Loucy (cell line): ENCODE measurements at regions not wholly inside any gene's neighbourhood (a gene's known extent, or its start where the extent isn't known, plus 50 kb on each side); places are given as distances from the start of the nearest gene placed in this dataset.

Experiments
- H2AFZ ChIP-seq: fragments of 200-600 bp; sonication (generic); 2 replicates; pipeline ENCODE4 v1.6.0; 2016; ENCODE audit warnings: antibody characterized with exemption, mild to moderate bottlenecking, low read length, moderate library complexity
- H3F3A ChIP-seq: fragments of 200-600 bp; 2 replicates; pipeline ENCODE4 v1.6.0; 2016; ENCODE audit warnings: antibody characterized with exemption, low read depth, mild to moderate bottlenecking
- H3K27me3 ChIP-seq: fragments of 200-600 bp; sonication (generic); 2 replicates; pipeline ENCODE4 v1.6.1; 2014; ENCODE audit warnings: low read length, mild to moderate bottlenecking; ENCODE audit not compliant: insufficient read depth, poor library complexity, severe bottlenecking
- H3K36me3 ChIP-seq: fragments of 200-600 bp; sonication (generic); 2 replicates; pipeline ENCODE4 v1.6.1; 2016; ENCODE audit warnings: low read length; ENCODE audit not compliant: insufficient read depth
- H3K4me1 ChIP-seq: fragments of 200-600 bp; sonication (generic); 2 replicates; pipeline ENCODE4 v1.5.1; 2014; ENCODE audit warnings: low read length, mild to moderate bottlenecking; ENCODE audit not compliant: insufficient read depth, poor library complexity, severe bottlenecking
- H3K4me2 ChIP-seq: fragments of 200-600 bp; sonication (generic); 2 replicates; pipeline ENCODE4 v1.6.0; 2014; ENCODE audit warnings: antibody characterized with exemption, low read length, low read depth, mild to moderate bottlenecking; ENCODE audit not compliant: poor library complexity, severe bottlenecking
- H3K4me3 ChIP-seq: fragments of 200-600 bp; sonication (generic); 2 replicates; pipeline ENCODE4 v1.5.1; 2014; ENCODE audit warnings: low read length, mild to moderate bottlenecking, mixed read lengths; ENCODE audit not compliant: poor library complexity, severe bottlenecking
- H3K79me2 ChIP-seq: fragments of 200-600 bp; sonication (generic); 2 replicates; pipeline ENCODE4 v1.6.1; 2014; ENCODE audit warnings: low read length; ENCODE audit not compliant: insufficient read depth
- H3K9ac ChIP-seq: fragments of 200-600 bp; sonication (generic); 2 replicates; pipeline ENCODE4 v1.6.0; 2014; ENCODE audit warnings: mild to moderate bottlenecking, low read depth, low read length, moderate library complexity; ENCODE audit not compliant: poor library complexity, severe bottlenecking
- H3K9me2 ChIP-seq: fragments of 200-600 bp; sonication (generic); replicated peaks from 2 replicates; pipeline ENCODE4 v1.6.1; 2016; ENCODE audit warnings: low read depth, low read length, mixed read lengths
- H3K9me3 ChIP-seq: fragments of 200-600 bp; sonication (generic); 2 replicates; pipeline ENCODE4 v1.6.1; 2014; ENCODE audit warnings: mild to moderate bottlenecking, antibody characterized with exemption, low read length, low read depth; ENCODE audit not compliant: insufficient read depth
- H4K20me1 ChIP-seq: fragments of 200-600 bp; sonication (generic); 2 replicates; pipeline ENCODE4 v1.6.0; 2014; ENCODE audit warnings: antibody characterized with exemption, low read length, mild to moderate bottlenecking; ENCODE audit not compliant: insufficient read depth, poor library complexity, severe bottlenecking
- EZH2phosphoT487 ChIP-seq: fragments of 200-600 bp; IDR thresholded peaks from 2 replicates; pipeline ENCODE4 v1.6.1; 2018; ENCODE audit warnings: antibody characterized with exemption, mild to moderate bottlenecking, moderate library complexity, borderline replicate concordance
- TF ChIP-seq, protein P1 (sequence below): fragments of 200-600 bp; sonication (generic); conservative IDR thresholded peaks from 2 replicates; pipeline ENCODE4 v1.5.1; 2014; ENCODE audit warnings: mild to moderate bottlenecking, antibody characterized with exemption, low read length

DNA sequence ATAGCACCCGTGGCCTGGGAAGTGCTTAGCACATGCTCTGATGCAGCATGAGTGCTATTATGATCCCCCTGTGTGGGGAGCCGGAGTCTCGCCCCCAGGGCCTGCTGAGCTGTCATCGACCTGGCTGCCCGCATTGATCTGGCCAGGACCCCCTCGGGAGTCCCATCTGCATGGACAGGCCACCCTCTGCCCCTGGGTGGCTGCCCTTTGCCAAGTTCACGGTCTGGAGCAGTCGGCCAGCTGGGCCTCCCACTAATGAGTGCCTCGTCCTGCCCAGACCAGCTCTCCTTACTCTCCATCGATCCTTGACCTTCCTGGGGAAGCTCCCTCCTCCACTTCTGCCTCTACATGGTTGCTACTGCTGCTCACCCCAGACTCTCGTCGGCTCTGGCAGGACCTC lies 121.8 kb upstream of the RUNX3 start:
- Histone ChIP-seq H2AFZ (no peak overlapping the region), H3K4me2 (no peak overlapping the region), H3K4me3 (no peak overlapping the region), H3F3A (no peaks in the 10 kb centered on the region), H3K27me3 (no peaks in the 10 kb centered on the region), H3K9me3 (no peaks in the 10 kb centered on the region), H3K36me3 (no peaks in the 10 kb centered on the region), H4K20me1 (no peaks in the 10 kb centered on the region), H3K4me1 (peaks cover 19% of the 10 kb centered on the region), H3K9me2 (no peaks in the 10 kb centered on the region), H3K9ac (no peak overlapping the region), H3K79me2 (no peaks in the 10 kb centered on the region)
- TF ChIP-seq, protein P1, sequence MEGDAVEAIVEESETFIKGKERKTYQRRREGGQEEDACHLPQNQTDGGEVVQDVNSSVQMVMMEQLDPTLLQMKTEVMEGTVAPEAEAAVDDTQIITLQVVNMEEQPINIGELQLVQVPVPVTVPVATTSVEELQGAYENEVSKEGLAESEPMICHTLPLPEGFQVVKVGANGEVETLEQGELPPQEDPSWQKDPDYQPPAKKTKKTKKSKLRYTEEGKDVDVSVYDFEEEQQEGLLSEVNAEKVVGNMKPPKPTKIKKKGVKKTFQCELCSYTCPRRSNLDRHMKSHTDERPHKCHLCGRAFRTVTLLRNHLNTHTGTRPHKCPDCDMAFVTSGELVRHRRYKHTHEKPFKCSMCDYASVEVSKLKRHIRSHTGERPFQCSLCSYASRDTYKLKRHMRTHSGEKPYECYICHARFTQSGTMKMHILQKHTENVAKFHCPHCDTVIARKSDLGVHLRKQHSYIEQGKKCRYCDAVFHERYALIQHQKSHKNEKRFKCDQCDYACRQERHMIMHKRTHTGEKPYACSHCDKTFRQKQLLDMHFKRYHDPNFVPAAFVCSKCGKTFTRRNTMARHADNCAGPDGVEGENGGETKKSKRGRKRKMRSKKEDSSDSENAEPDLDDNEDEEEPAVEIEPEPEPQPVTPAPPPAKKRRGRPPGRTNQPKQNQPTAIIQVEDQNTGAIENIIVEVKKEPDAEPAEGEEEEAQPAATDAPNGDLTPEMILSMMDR = no peak
- no peak for TF ChIP-seq EZH2phosphoT487

DNA sequence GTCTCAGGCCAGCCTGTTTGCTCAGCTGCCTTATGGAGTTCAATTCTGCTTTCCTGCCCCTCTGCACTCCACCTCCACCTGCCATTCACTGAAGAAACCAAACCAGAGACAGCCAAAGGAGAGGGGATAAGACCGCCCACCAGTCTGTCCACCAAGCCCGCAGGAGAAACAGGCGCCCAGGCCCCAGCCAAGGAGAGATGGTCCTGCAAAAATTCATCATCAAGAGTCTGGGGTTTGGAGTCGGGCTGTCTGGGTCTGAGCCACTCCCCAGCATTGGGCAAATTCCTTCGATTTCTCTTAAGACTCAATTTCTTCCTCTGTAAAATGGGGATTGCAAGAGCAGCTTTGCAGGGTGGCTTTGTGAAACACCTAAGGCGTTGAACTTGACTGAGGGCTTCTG lies 121.4 kb upstream of the RUNX3 start:
- Histone ChIP-seq H2AFZ (no peak overlapping the region), H3K4me1 (peaks cover 22% of the 10 kb centered on the region), H3F3A (no peaks in the 10 kb centered on the region), H3K36me3 (no peaks in the 10 kb centered on the region), H3K9me2 (no peaks in the 10 kb centered on the region), H3K79me2 (no peaks in the 10 kb centered on the region), H3K4me3 (no peak overlapping the region), H3K27me3 (no peaks in the 10 kb centered on the region), H3K9ac (no peak overlapping the region), H3K4me2 (no peak overlapping the region), H3K9me3 (no peaks in the 10 kb centered on the region), H4K20me1 (no peaks in the 10 kb centered on the region)
- TF ChIP-seq, protein P1 = no peak
- TF ChIP-seq EZH2phosphoT487 = no peak

DNA sequence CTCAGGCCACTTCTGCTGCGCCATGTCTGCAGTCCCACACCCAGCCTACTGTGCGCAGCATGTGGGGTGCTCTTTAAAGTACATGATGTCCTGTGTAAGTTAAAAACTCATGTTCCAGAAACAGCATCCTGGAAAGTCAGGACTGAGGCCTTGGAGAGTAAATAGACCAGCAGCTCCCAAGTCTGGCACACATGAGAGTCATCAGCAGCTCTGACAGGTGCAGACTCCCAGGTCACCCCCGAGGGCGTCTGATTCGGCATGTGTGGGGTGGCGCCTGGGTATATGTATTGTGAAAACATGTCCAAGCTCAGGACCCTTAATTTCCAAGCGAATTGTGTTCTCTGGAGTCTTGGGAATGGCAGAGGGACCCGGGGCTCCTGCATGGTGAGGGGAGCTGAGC lies 120.1 kb upstream of the RUNX3 start:
- no peak for TF ChIP-seq EZH2phosphoT487
- TF ChIP-seq, protein P1 = no peak

More for the DNA sequence above, 120.1 kb upstream of the RUNX3 start:
- Histone ChIP-seq H3K4me2 (no peak overlapping the region), H3K9ac (no peak overlapping the region), H2AFZ (no peak overlapping the region), H3K9me2 (no peaks in the 10 kb centered on the region), H3K4me3 (no peak overlapping the region), H3K79me2 (no peaks in the 10 kb centered on the region), H3F3A (no peaks in the 10 kb centered on the region), H3K36me3 (no peaks in the 10 kb centered on the region), H3K27me3 (no peaks in the 10 kb centered on the region), H3K4me1 (peaks cover 22% of the 10 kb centered on the region), H4K20me1 (no peaks in the 10 kb centered on the region), H3K9me3 (no peaks in the 10 kb centered on the region)
